ENCODE measurements at regions not wholly inside any gene's neighbourhood (a gene's known extent, or its start where the extent isn't known, plus 50 kb on each side); places are given as distances from the start of the nearest gene placed in this dataset.

- no TSS peak for BruUV-seq (replicated peaks)
Observed at GRCh38 chr13:79062291-79062690, 343.8 kb downstream of the RBM26 start.

GRCh38 chr13:79060216-79060615, 345.8 kb downstream of the RBM26 start:
- FAIRE-seq (no peak), ATAC-seq (no peak; the same call in 2 of the 3 replicates), DNase-seq (ENCODE audit: low spot score) (no peak)
- Histone ChIP-seq H3K27ac (ENCODE audit: extremely low read length, insufficient read depth, low read length) (no peak overlapping the region), H3K27me3 (ENCODE audit: control insufficient read depth in 1 of 2, insufficient read depth in 2 of 2, low read length in 2 of 2) (no peaks in the 10 kb centered on the region), H3K4me1 (ENCODE audit: insufficient read depth, low read length) (no peaks in the 10 kb centered on the region), H3K79me2 (ENCODE audit: insufficient read depth, low read length) (no peaks in the 10 kb centered on the region), H4K20me1 (ENCODE audit: insufficient read depth, low read length) (no peaks in the 10 kb centered on the region), H3K9ac (ENCODE audit: insufficient read depth, low read depth, low read length) (no peak overlapping the region), H3K36me3 (replicated peaks in 1 of 2; ENCODE audit: control insufficient read depth in 1 of 2, insufficient read depth in 2 of 2, low read length in 2 of 2) (no peaks in the 10 kb centered on the region), H2AFZ (ENCODE audit: low read length) (no peak overlapping the region), H3K9me3 (ENCODE audit: low read length) (no peaks in the 10 kb centered on the region), H3K4me3 (replicated peaks in 1 of 3; ENCODE audit: insufficient read depth in 1 of 3, low read depth in 2 of 3, low read length in 3 of 3) (no peak overlapping the region), H3K4me2 (ENCODE audit: low read depth, low read length) (no peak overlapping the region)
- intact Hi-C loops (cut with micrococcal nuclease; ENCODE audit: unreplicated experiment) (no loop called here), in situ Hi-C loops (cut with HindIII; ENCODE audit: extremely low pct_ligation_motif_present, low pct_unique_long_range_greater_than_20kb) (no loop called here)
- no TSS peak for BruUV-seq (replicated peaks)
- ChIA-PET POLR2A (no interaction called here), CTCF (ENCODE audit: low intra/inter-chr PET ratio, low total read pairs) (no interaction called here)
- TF ChIP-seq CEBPZ (IDR thresholded peaks at IDR 0.05; ENCODE audit: low read length) (no peak), ZNF564 (CRISPR knock-in tag; IDR thresholded peaks at IDR 0.05) (no peak), ATF3 (CRISPR knock-in tag; IDR thresholded peaks at IDR 0.05) (no peak), ZNF276 (CRISPR knock-in tag; IDR thresholded peaks at IDR 0.05; ENCODE audit: low read depth) (no peak), ERF (CRISPR knock-in tag; IDR thresholded peaks at IDR 0.05) (no peak), ZNF264 (CRISPR knock-in tag; IDR thresholded peaks at IDR 0.05) (no peak)
- WGBS (ENCODE audit: low lambda C conversion rate): 6% methylated on average over 1 of the region's 1 CpG

More at GRCh38 chr13:79062291-79062690, 343.8 kb downstream of the RBM26 start:
- H3K4me1 ChIP-seq (ENCODE audit: insufficient read depth, low read length): no peaks in the 10 kb centered on the region
- intact Hi-C loops (cut with micrococcal nuclease; ENCODE audit: unreplicated experiment) (no loop called here), in situ Hi-C loops (cut with HindIII; ENCODE audit: extremely low pct_ligation_motif_present, low pct_unique_long_range_greater_than_20kb) (no loop called here)
- H4K20me1 ChIP-seq (ENCODE audit: insufficient read depth, low read length): no peaks in the 10 kb centered on the region
- no peak overlapping the region for H3K27ac ChIP-seq (ENCODE audit: extremely low read length, insufficient read depth, low read length)
- DNase-seq (ENCODE audit: low spot score) (no peak), FAIRE-seq (no peak), ATAC-seq (peak; percentile 46; the same call in 2 of the 3 replicates)
- ChIA-PET CTCF (ENCODE audit: low intra/inter-chr PET ratio, low total read pairs) (no interaction called here), POLR2A (no interaction called here)
- H3K27me3 ChIP-seq (ENCODE audit: control insufficient read depth in 1 of 2, insufficient read depth in 2 of 2, low read length in 2 of 2): no peaks in the 10 kb centered on the region
- WGBS (ENCODE audit: low lambda C conversion rate): under 1% methylated on average over 6 of the region's 6 CpGs
- TF ChIP-seq ATF7-NPFF (CRISPR knock-in tag; IDR thresholded peaks at IDR 0.05; ENCODE audit: low read depth): no peak
- TF ChIP-seq ZNF432 (CRISPR knock-in tag; IDR thresholded peaks at IDR 0.05; ENCODE audit: borderline replicate concordance): no peak
- no peak for TF ChIP-seq FOXJ3 (CRISPR knock-in tag; IDR thresholded peaks at IDR 0.05; ENCODE audit: borderline replicate concordance)
- no peak for TF ChIP-seq MEIS1 (CRISPR knock-in tag; IDR thresholded peaks at IDR 0.05; ENCODE audit: borderline replicate concordance)
- TF ChIP-seq ZSCAN5A (CRISPR knock-in tag; IDR thresholded peaks at IDR 0.05; ENCODE audit: borderline replicate concordance): no peak
- no peak for TF ChIP-seq ZNF263 (CRISPR knock-in tag; IDR thresholded peaks at IDR 0.05)
- no peak for TF ChIP-seq SOX13 (IDR thresholded peaks at IDR 0.05)
- no peak for TF ChIP-seq SOX13 (CRISPR knock-in tag; conservative IDR thresholded peaks at IDR 0.05 in 1 of 2, IDR thresholded peaks at IDR 0.05 in 1 of 2)
- TF ChIP-seq BRD4 (CRISPR knock-in tag; IDR thresholded peaks at IDR 0.05): no peak
- no peak overlapping the region for H2AFZ ChIP-seq (ENCODE audit: low read length)
- H3K79me2 ChIP-seq (ENCODE audit: insufficient read depth, low read length): no peaks in the 10 kb centered on the region
- no peaks in the 10 kb centered on the region for H3K9me3 ChIP-seq (ENCODE audit: low read length)
- no peak overlapping the region for H3K4me3 ChIP-seq (replicated peaks in 1 of 3; ENCODE audit: insufficient read depth in 1 of 3, low read depth in 2 of 3, low read length in 3 of 3)
- no peaks in the 10 kb centered on the region for H3K36me3 ChIP-seq (replicated peaks in 1 of 2; ENCODE audit: control insufficient read depth in 1 of 2, insufficient read depth in 2 of 2, low read length in 2 of 2)
- H3K4me2 ChIP-seq (ENCODE audit: low read depth, low read length): no peak overlapping the region
- H3K9ac ChIP-seq (ENCODE audit: insufficient read depth, low read depth, low read length): no peak overlapping the region
